NCI-H1105 (cell line): ENCODE measurements at regions not wholly inside any gene's neighbourhood (a gene's known extent, or its start where the extent isn't known, plus 50 kb on each side); places are given as distances from the start of the nearest gene placed in this dataset.

ENCODE experiments used
- DNase-seq: peaks from one replicate; lab custom pipeline; 2025; lab: John Stamatoyannopoulos, UW

GRCh38 chr2:160917850-160918249, 242.4 kb upstream of the TANK start:
- DNase-seq, result no peak

GRCh38 chr2:160918258-160918657, 242.0 kb upstream of the TANK start:
- DNase-seq, result no peak

- DNase-seq, result no peak
Measured at GRCh38 chr2:160918906-160919503, 241.2 kb upstream of the TANK start.

DNA sequence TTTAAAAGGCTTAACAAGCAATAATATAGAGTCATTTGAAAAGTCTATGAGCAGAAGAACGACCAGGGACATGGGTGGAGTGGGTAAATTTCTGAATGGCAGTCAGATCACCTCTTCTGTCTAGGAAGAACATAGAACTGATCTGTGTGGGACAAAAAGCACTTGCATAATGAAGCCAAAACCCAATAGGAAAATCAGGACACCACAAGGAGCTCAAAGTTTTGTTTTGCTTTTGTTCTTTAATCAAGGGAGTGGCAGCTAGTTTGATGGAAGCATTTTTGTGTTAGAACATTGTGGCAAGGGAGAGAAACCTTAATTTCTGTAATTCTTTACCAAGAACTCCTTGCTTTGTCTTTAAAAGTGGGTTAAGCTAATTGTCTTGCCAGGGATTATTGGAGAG, 240.2 kb upstream of the TANK start:
- no peak for DNase-seq

DNA sequence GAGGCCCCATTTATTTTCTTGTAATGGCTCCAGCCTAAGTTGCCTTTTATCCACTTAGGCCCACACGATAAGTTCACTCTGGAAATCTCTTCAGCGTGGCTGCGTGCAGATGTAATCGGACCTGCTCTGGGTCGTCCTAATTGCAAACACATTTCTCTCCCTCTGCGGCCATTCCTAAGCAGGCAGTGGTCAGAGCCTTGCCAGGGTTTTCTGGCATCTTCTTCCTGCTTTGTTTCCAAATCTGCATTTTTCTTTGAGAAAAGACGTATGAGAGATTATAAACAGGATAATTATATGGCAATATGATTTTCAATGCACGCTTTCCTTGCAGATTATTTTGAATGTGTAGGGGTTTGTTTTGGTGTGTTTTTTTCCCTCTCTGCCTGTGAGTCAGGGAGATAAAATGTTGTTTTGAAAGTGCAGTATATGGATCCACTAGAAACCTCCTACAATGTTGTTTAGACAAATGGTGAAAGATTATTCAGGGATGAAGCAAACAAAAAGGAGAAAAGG, 239.4 kb upstream of the TANK start:
- DNase-seq, result no peak

GRCh38 chr2:160921386-160921964, 238.8 kb upstream of the TANK start:
- DNase-seq, result no peak

DNA sequence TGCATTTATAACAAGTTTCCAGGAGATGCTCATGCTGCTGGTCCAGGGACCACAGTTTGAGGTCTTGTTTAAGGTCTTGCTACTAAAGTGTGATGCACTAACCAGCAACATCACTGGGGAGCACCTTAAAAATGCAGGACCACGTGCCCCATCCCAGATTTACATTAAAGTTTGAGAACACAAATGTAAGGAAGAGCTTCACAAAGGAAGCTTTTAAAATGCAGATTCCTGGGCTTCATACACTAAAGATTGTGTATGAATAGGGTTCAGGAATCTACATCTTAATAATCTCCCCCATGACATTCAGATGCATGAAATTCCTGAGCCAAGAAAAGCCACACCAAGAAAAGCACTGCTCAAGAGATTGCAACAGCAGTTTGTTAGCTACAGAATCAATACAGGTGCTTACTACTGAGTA, 235.3 kb upstream of the TANK start:
- DNase-seq, result no peak

DNA sequence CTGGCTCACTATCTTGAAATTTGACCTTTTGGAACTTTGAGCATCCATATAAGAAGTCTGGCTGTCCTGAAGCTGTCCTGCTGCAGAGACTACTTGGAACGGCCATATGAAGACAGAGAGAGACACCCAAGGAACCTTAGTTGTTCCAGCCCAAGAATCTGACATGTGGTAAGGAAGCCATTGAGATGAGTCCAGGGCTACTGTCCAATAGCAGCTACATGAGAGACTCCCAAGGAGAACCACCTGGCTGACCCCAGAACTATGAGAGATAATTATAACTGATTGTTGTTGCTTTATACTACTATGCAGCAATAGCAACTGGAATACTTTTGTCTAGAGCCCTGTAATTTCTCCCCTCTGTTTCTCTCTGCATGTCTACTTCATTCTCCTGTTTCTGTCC, 234.3 kb upstream of the TANK start:
- no peak for DNase-seq

- no peak for DNase-seq
Measured at GRCh38 chr2:160927324-160927723, 232.9 kb upstream of the TANK start.

- DNase-seq, result no peak
Measured at GRCh38 chr2:160928854-160929301, 231.3 kb upstream of the TANK start.

- no peak for DNase-seq
Measured at GRCh38 chr2:160931531-160931930, 228.7 kb upstream of the TANK start.

- no peak for DNase-seq
Measured at GRCh38 chr2:160932960-160933359, 227.3 kb upstream of the TANK start.

DNA sequence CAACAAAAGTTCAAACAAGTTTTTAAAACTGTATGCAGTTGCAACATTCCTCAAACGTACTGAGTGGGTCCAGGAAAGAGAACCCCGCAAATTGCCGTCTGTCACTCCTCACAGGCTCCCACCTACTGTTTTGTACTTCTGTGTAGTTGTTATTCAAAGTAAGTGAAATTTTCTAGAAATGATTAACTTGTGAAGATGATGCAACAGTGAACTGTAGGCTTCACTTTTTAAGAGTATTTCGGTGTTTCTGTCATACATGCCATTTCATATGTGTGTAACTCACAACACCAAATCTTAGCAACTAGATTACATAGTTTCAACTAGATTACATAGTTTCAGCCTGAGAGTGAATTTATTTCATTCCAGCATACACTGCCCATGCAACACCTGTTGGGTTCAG, 226.0 kb upstream of the TANK start:
- DNase-seq, result no peak

DNA sequence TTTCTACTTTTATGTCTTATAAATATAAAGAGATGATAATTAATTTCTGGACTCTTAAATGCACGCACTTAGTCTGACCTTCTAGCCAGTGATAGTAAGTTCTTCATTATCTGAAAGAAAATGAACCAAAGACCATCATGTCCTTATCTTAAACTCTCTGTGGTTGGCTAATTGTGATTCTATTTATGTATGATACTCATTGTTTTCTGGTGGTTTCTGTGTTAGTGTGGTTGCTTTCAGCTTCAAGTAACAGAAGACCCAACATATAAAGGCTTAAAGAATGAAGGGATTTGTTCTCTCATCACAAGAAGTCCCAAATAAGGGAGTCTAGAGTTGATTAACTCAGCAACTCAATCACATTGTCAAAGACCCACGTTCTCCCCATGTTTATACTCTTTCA, 225.2 kb upstream of the TANK start:
- no peak for DNase-seq

GRCh38 chr2:160936044-160936806, 224.0 kb upstream of the TANK start:
- DNase-seq, result no peak

GRCh38 chr2:160940271-160940670, 220.0 kb upstream of the TANK start:
- no peak for DNase-seq

DNA sequence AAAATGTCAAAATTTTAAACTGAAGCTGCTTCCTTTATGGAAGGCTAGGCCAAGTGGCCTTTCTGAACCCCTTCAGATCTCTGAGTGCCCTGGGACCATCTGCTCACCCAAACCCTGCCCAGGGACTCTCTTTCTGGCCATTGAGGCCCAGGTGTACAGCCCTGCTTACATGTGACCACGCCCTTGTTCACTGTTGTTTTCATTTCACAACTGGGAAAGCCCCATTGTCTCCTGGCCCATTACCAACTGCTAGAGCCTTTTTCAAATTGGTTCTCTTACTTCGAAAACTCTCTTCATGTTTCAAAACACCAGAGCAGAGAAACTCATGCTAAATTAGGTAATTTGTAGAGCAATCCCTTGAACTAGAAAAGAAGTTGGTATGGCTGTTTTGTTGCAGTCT, 219.5 kb upstream of the TANK start:
- DNase-seq, result no peak

- DNase-seq, result no peak
Measured at GRCh38 chr2:160941290-160941846, 218.9 kb upstream of the TANK start.

- DNase-seq, result no peak
Measured at GRCh38 chr2:160942476-160943142, 217.6 kb upstream of the TANK start.

GRCh38 chr2:160943414-160943813, 216.8 kb upstream of the TANK start:
- DNase-seq, result no peak

- no peak for DNase-seq
Measured at GRCh38 chr2:160952464-160953254, 207.6 kb upstream of the TANK start.

- DNase-seq, result no peak
Measured at GRCh38 chr2:160955578-160955977, 204.7 kb upstream of the TANK start.
